Ascending aorta (tissue), 2 donors: ENCODE measurements at regions not wholly inside any gene's neighbourhood (a gene's known extent, or its start where the extent isn't known, plus 50 kb on each side); places are given as distances from the start of the nearest gene placed in this dataset.

Source experiments
- DNase-seq, 2 donors: peaks; one replicate each; pipeline ENCODE4 v3.0.0-alpha.2; 2019; ENCODE audit warnings: low spot score in 2 of 2
- H3K27ac ChIP-seq, 2 donors: fragments of 200-600 bp; sonication (generic); one replicate each; pipeline ENCODE4 v1.5.1; 2016 to 2017; ENCODE audit warnings: mild to moderate bottlenecking in 1 of 2
- H3K27me3 ChIP-seq: fragments of 200-600 bp; sonication (generic); one replicate; pipeline ENCODE4 v1.5.1; 2017
- H3K36me3 ChIP-seq, 2 donors: fragments of 200-600 bp; sonication (generic); one replicate each; pipeline ENCODE4 v1.5.1; 2016
- H3K4me1 ChIP-seq, 2 donors: fragments of 200-600 bp; sonication (generic); one replicate each; pipeline ENCODE4 v1.5.1; 2016 to 2017; ENCODE audit warnings: mild to moderate bottlenecking in 1 of 2
- H3K4me3 ChIP-seq, 2 donors: fragments of 200-600 bp; sonication (generic); one replicate each; pipeline ENCODE4 v1.5.1; 2016 to 2017; ENCODE audit warnings: mild to moderate bottlenecking in 1 of 2
- H3K9me3 ChIP-seq, 2 donors: fragments of 200-600 bp; sonication (generic); one replicate each; pipeline ENCODE4 v1.5.1; 2016
- intact Hi-C: fragments of 100-400 bp; cut with DNase I; formaldehyde crosslinking; loops from one replicate; pipeline ENCODE4 v1.15.1; 2023
- TF ChIP-seq, protein P1 (sequence below), 3 experiments: fragments of 200-600 bp in 2 of 3; fragments of 450-650 bp in 1 of 3; sonication (generic) in 2 of 3; IDR thresholded peaks; one replicate each; pipeline ENCODE4 v1.5.1; 2016 to 2019; ENCODE audit warnings: antibody characterized with exemption in 3 of 3, mild to moderate bottlenecking in 1 of 3, moderate library complexity in 1 of 3

DNA sequence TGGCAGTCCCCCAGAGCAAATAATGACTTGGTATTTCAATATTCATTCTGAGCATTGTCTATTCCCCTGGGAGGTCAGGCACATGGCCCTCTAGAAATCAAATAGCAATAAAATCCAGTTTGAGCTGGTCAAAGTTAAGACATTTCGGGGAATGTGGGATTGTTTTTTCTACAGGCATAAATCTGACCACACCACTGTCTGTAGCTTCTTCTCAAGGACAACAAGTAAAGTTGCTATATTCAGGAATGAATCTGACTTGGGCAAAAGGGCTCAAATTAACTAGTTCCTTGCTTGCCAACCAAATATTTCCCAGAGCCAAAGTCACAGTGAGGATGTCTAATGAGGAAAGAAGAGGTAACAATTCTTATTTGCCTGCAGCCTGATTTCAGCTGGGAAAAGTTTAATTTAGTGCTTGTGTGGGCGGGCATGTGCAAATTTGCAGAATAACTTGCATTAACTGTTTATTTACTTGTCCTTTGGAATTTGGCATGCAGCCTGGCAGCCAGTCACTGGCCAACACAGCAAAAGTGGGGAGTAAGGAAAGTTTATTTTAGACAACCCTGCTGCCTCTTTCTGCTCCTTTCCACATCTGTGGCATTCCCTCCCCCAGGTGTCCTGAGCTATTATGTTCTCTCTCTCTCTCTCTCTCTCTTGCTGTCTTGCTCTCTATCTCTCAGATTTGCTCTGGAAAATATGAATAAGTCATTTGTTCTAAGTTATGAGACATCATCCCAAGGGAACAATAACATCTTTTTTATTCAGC, 51.2 kb upstream of the ARHGAP20 start:
- intact Hi-C loops = no loop called here
- DNase-seq = no peak
- peaks cover 0 to 10% of the 10 kb centered on the region in 2 donors for H3K4me1 ChIP-seq
- TF ChIP-seq, protein P1, sequence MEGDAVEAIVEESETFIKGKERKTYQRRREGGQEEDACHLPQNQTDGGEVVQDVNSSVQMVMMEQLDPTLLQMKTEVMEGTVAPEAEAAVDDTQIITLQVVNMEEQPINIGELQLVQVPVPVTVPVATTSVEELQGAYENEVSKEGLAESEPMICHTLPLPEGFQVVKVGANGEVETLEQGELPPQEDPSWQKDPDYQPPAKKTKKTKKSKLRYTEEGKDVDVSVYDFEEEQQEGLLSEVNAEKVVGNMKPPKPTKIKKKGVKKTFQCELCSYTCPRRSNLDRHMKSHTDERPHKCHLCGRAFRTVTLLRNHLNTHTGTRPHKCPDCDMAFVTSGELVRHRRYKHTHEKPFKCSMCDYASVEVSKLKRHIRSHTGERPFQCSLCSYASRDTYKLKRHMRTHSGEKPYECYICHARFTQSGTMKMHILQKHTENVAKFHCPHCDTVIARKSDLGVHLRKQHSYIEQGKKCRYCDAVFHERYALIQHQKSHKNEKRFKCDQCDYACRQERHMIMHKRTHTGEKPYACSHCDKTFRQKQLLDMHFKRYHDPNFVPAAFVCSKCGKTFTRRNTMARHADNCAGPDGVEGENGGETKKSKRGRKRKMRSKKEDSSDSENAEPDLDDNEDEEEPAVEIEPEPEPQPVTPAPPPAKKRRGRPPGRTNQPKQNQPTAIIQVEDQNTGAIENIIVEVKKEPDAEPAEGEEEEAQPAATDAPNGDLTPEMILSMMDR (IDR thresholded peaks at IDR 0.05) = no peak
- H3K4me3 ChIP-seq = no peak overlapping the region
- H3K9me3 ChIP-seq = no peaks in the 10 kb centered on the region
- peak overlapping the region; percentile 3 to 28 for H3K27ac ChIP-seq
- H3K27me3 ChIP-seq = no peaks in the 10 kb centered on the region
- H3K36me3 ChIP-seq = no peaks in the 10 kb centered on the region

DNA sequence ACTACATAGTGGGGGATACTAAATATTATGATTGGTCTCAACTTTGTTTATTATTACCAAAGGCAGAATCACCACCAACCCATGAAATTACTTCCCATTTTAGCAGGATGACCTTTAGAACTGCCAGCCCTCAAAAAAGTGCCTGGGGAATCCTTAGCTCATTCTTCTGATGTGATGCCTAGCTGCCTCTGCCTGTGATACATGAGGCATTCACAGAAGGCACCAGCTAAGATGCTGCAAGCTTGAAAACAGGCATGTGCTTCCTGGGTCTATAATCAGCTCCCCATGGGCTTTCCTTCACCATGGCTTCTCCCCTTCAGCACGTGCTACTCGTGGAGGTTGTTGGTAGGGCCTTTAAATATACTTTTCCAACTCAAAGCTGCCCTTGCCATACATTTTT, 50.4 kb upstream of the ARHGAP20 start:
- Histone ChIP-seq H3K4me3 (no peak overlapping the region), H3K36me3 (no peaks in the 10 kb centered on the region), H3K9me3 (no peaks in the 10 kb centered on the region), H3K27me3 (no peaks in the 10 kb centered on the region), H3K27ac (peak overlapping the region in 1 of 2 donors; percentile 28), H3K4me1 (peaks cover 0 to 10% of the 10 kb centered on the region in 2 donors)
- no peak for DNase-seq
- intact Hi-C loops = no loop called here
- TF ChIP-seq, protein P1 (IDR thresholded peaks at IDR 0.05) = no peak
